Calu3 (cell line): ENCODE measurements at regions not wholly inside any gene's neighbourhood (a gene's known extent, or its start where the extent isn't known, plus 50 kb on each side); places are given as distances from the start of the nearest gene placed in this dataset.

Experiments used
- BruUV-seq: library from RNA; stranded (reverse); fragments of 400-500 nt; replicated peaks from 2 replicates; lab custom pipeline; 2021; lab: Mats Ljungman, UMichigan
- CTCF ChIA-PET: fragments of 300-600 bp; sonication (Branson Sonifier 250); formaldehyde crosslinking; loops from one replicate; lab custom pipeline; 2022; ENCODE audit warnings: antibody characterized with exemption; lab: Charles Lee
- DNase-seq: peaks from one replicate; pipeline ENCODE4 v3.0.0; 2022
- H3K27ac Mint-ChIP-seq: one replicate; pipeline ENCODE4 v1.8.0; 2022; ENCODE audit warnings: mixed read lengths; ENCODE audit not compliant: unreplicated experiment
- H3K27me3 Mint-ChIP-seq: one replicate; pipeline ENCODE4 v1.8.0; 2022; ENCODE audit warnings: mixed read lengths; ENCODE audit not compliant: unreplicated experiment
- H3K36me3 Mint-ChIP-seq: one replicate; pipeline ENCODE4 v1.8.0; 2022; ENCODE audit warnings: mild to moderate bottlenecking, moderate library complexity, mixed read lengths; ENCODE audit not compliant: insufficient read depth, unreplicated experiment
- H3K4me1 Mint-ChIP-seq: one replicate; pipeline ENCODE4 v1.8.0; 2022; ENCODE audit warnings: mild to moderate bottlenecking, low read depth, mixed read lengths; ENCODE audit not compliant: unreplicated experiment
- H3K4me3 Mint-ChIP-seq: one replicate; pipeline ENCODE4 v1.8.0; 2022; ENCODE audit warnings: mild to moderate bottlenecking, low read depth, moderate library complexity, mixed read lengths; ENCODE audit not compliant: unreplicated experiment
- H3K9me3 Mint-ChIP-seq: one replicate; pipeline ENCODE4 v1.8.0; 2022; ENCODE audit warnings: low read depth, mixed read lengths; ENCODE audit not compliant: unreplicated experiment
- intact Hi-C: fragments of 100-400 bp; cut with micrococcal nuclease; formaldehyde crosslinking; loops from one replicate; pipeline ENCODE4 v1.10.0; 2022; ENCODE audit not compliant: unreplicated experiment
- TF ChIP-seq, protein P1 (sequence below): fragments of 200-600 bp; IDR thresholded peaks from one replicate; pipeline ENCODE4 v1.8.0; 2022; ENCODE audit warnings: antibody characterized with exemption; ENCODE audit not compliant: unreplicated experiment

- CTCF ChIA-PET, result no interaction called here
These were observed 101.2 kb upstream of the NCOR2 start for GRCh38 chr12:124668602-124669001.

DNA sequence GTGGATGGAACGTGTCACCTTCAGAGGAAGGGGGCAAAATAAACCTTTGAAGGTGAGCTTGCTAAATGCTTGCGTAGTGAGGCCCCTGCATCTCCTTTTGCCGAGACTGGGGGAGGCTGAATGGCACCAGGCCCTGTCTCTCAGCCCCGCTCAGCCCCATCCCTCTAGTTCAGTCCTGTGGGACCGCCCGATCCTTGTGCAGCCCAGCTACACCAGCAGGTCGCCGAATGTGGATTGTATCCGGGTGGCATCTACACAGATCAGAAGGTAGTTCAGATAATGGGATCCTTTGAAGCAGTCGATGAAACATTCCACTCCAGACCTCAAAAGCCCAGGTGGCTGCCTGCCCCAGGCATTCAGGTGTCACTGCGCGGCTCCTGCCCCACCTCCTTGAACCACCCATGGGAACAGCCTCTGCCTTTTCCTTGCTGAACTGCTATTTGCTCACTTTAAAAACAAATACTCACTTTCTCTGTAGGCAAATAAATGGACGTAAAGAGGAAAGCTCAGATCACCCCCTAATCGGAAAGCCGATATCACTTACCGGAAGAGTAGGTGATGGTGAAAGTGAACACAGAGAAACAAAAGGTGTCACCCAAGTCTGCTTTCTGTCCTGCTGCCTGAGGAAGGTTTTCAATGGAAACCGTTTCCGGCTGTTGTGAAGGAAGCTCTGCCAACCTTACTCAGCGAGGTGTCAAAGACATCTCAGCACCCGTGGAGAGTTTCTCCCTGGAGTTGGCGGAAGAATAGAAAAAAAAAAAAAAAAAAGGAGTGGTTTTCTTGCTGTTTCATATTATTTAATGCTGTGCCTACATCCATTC lies 100.3 kb upstream of the NCOR2 start:
- no peak for DNase-seq
- CTCF ChIA-PET, result interaction anchor here (1.3 kb wide), 1 partner anchor 12 kb away, joined by 6 read pairs; no protein-coding TSS in a partner anchor
- H3K27ac Mint-ChIP-seq, result no peak overlapping the region
- BruUV-seq, result no TSS peak
- no peaks in the 10 kb centered on the region for H3K27me3 Mint-ChIP-seq
- H3K4me1 Mint-ChIP-seq, result peaks cover 10% of the 10 kb centered on the region
- peaks cover 2% of the 10 kb centered on the region for H3K9me3 Mint-ChIP-seq
- H3K36me3 Mint-ChIP-seq, result no peaks in the 10 kb centered on the region
- H3K4me3 Mint-ChIP-seq, result no peak overlapping the region
- TF ChIP-seq, protein P1, sequence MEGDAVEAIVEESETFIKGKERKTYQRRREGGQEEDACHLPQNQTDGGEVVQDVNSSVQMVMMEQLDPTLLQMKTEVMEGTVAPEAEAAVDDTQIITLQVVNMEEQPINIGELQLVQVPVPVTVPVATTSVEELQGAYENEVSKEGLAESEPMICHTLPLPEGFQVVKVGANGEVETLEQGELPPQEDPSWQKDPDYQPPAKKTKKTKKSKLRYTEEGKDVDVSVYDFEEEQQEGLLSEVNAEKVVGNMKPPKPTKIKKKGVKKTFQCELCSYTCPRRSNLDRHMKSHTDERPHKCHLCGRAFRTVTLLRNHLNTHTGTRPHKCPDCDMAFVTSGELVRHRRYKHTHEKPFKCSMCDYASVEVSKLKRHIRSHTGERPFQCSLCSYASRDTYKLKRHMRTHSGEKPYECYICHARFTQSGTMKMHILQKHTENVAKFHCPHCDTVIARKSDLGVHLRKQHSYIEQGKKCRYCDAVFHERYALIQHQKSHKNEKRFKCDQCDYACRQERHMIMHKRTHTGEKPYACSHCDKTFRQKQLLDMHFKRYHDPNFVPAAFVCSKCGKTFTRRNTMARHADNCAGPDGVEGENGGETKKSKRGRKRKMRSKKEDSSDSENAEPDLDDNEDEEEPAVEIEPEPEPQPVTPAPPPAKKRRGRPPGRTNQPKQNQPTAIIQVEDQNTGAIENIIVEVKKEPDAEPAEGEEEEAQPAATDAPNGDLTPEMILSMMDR, result no peak
- intact Hi-C loops, result no loop called here

More at GRCh38 chr12:124668602-124669001, 101.2 kb upstream of the NCOR2 start:
- H3K27ac Mint-ChIP-seq, result no peak overlapping the region
- TF ChIP-seq, protein P1, result no peak
- peaks cover 2% of the 10 kb centered on the region for H3K9me3 Mint-ChIP-seq
- peaks cover 10% of the 10 kb centered on the region for H3K4me1 Mint-ChIP-seq
- no peak for DNase-seq
- H3K27me3 Mint-ChIP-seq, result no peaks in the 10 kb centered on the region
- H3K36me3 Mint-ChIP-seq, result no peaks in the 10 kb centered on the region
- intact Hi-C loops, result no loop called here
- BruUV-seq, result no TSS peak
- no peak overlapping the region for H3K4me3 Mint-ChIP-seq

DNA sequence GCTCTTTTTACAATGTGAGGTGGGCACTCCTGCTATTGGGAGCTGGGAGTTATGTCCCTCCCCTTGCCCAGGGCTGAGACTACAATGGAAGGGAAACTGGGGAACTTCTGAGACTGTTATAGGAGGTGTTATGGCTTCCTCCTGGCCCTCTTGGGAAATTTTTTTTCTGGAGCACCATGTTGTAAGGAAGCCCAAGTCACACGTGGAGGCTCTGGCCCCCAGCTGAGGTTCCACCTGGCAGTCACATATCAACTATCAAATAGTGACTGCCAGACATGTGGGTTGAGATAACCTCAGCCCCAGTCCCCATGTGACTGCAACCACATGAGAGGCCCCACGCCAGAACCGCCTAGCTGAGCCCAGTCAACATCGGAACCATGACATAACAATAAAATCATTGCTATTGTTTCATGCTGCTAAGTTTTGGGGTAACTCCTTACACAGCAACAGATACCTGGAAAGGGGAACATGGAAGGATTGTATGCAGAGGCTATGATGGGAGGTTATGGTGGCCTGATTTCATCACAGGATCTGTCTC lies 99.4 kb upstream of the NCOR2 start:
- DNase-seq, result no peak
- Mint-ChIP-seq H3K27me3 (no peaks in the 10 kb centered on the region), H3K27ac (no peak overlapping the region), H3K4me3 (no peak overlapping the region), H3K36me3 (no peaks in the 10 kb centered on the region), H3K9me3 (peaks cover 2% of the 10 kb centered on the region), H3K4me1 (peaks cover 10% of the 10 kb centered on the region)
- CTCF ChIA-PET, result interaction anchor here (1.3 kb wide), 1 partner anchor 12 kb away, joined by 6 read pairs; no protein-coding TSS in a partner anchor
- intact Hi-C loops, result no loop called here
- BruUV-seq, result no TSS peak
- TF ChIP-seq, protein P1, result no peak

- TF ChIP-seq, protein P1, result no peak
- H3K4me1 Mint-ChIP-seq, result peaks cover 10% of the 10 kb centered on the region
- intact Hi-C loops, result loop anchor here (1.0 kb wide), 1 partner anchor 31 kb away; no protein-coding TSS in a partner anchor
- no peak for DNase-seq
- H3K36me3 Mint-ChIP-seq, result no peaks in the 10 kb centered on the region
- CTCF ChIA-PET, result no interaction called here
- H3K27ac Mint-ChIP-seq, result no peak overlapping the region
- peaks cover 2% of the 10 kb centered on the region for H3K9me3 Mint-ChIP-seq
- BruUV-seq, result no TSS peak
- no peaks in the 10 kb centered on the region for H3K27me3 Mint-ChIP-seq
- H3K4me3 Mint-ChIP-seq, result no peak overlapping the region
These were observed 98.1 kb upstream of the NCOR2 start for GRCh38 chr12:124665511-124665910.
